SK-N-SH treated with all-trans-retinoic acid at 6 μM for 48 hours (cell line): ENCODE measurements at regions not wholly inside any gene's neighbourhood (a gene's known extent, or its start where the extent isn't known, plus 50 kb on each side); places are given as distances from the start of the nearest gene placed in this dataset.

Source experiments
- ESRRG ChIP-seq: fragments of 250-450 bp; sonication (Bioruptor Pico); IDR thresholded peaks from 2 replicates; pipeline ENCODE4 v1.6.1; 2021; ENCODE audit warnings: mild to moderate bottlenecking
- PPARA ChIP-seq: fragments of 250-450 bp; sonication (Bioruptor Pico); IDR thresholded peaks from 2 replicates; pipeline ENCODE4 v1.5.0; 2020; ENCODE audit warnings: mild to moderate bottlenecking, borderline replicate concordance
- RARB ChIP-seq: fragments of 250-450 bp; sonication (Bioruptor Pico); IDR thresholded peaks from 2 replicates; pipeline ENCODE4 v1.8.0; 2021; ENCODE audit warnings: mild to moderate bottlenecking, moderate library complexity
- ZFP30 ChIP-seq: fragments of 450-650 bp; formaldehyde crosslinking; IDR thresholded peaks from 2 replicates; pipeline ENCODE4 v1.5.0; 2022; ENCODE audit warnings: mild to moderate bottlenecking, moderate library complexity
- ZNF70 ChIP-seq: fragments of 450-650 bp; formaldehyde crosslinking; IDR thresholded peaks from 2 replicates; pipeline ENCODE4 v1.5.0; 2020; ENCODE audit warnings: mild to moderate bottlenecking, moderate library complexity
- TF ChIP-seq, protein P1 (sequence below): fragments of 250-450 bp; sonication (Bioruptor Pico); IDR thresholded peaks from 2 replicates; pipeline ENCODE4 v1.8.0; 2020; ENCODE audit warnings: mild to moderate bottlenecking, moderate library complexity, borderline replicate concordance

DNA sequence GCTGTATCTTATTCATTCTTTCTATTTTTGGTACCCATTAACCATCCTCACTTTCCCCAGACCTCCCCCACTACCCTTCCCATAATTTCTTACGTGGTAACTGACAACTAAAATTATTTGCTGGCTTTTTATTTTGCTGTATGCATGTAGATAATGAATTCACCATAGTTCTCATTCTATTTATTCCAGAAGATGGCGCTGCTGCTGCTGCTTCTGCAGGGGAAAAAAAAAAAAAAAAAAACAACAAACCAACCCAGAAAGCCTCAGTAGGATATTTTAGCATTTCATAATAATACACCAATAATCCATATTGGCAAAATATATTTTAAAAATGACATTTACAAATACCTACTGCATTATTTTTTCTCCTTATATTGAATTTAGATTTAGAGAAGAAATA, 416.6 kb upstream of the MAGEB18 start:
- no peak for TF ChIP-seq ESRRG
- TF ChIP-seq, protein P1, sequence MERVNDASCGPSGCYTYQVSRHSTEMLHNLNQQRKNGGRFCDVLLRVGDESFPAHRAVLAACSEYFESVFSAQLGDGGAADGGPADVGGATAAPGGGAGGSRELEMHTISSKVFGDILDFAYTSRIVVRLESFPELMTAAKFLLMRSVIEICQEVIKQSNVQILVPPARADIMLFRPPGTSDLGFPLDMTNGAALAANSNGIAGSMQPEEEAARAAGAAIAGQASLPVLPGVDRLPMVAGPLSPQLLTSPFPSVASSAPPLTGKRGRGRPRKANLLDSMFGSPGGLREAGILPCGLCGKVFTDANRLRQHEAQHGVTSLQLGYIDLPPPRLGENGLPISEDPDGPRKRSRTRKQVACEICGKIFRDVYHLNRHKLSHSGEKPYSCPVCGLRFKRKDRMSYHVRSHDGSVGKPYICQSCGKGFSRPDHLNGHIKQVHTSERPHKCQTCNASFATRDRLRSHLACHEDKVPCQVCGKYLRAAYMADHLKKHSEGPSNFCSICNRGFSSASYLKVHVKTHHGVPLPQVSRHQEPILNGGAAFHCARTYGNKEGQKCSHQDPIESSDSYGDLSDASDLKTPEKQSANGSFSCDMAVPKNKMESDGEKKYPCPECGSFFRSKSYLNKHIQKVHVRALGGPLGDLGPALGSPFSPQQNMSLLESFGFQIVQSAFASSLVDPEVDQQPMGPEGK (CRISPR knock-in tag), result no peak
- no peak for TF ChIP-seq RARB
- TF ChIP-seq ZFP30 (CRISPR knock-in tag), result no peak
- TF ChIP-seq ZNF70, result no peak
- no peak for TF ChIP-seq PPARA (CRISPR knock-in tag)
